Posterior vena cava (tissue), 2 donors: ENCODE measurements at regions not wholly inside any gene's neighbourhood (a gene's known extent, or its start where the extent isn't known, plus 50 kb on each side); places are given as distances from the start of the nearest gene placed in this dataset.
"Not testable (repeated sequence)": the region's sequence is repeated elsewhere in the genome, so short reads cannot be mapped to it uniquely, and the experiment has no call there.

ENCODE experiments used
- DNase-seq: peaks from one replicate; pipeline ENCODE4 v3.0.0-alpha.2; 2020; ENCODE audit warnings: low spot score
- intact Hi-C, 2 donors: fragments of 100-400 bp; cut with DNase I; formaldehyde crosslinking; loops; one replicate each; pipeline versions ENCODE4 v1.14.1 to v1.14.2; 2022 to 2023
- donor health status: DM: yes; HTN: yes; CAD: no.
- donor health status: DM: yes; HTN: yes; CAD: no.

DNA sequence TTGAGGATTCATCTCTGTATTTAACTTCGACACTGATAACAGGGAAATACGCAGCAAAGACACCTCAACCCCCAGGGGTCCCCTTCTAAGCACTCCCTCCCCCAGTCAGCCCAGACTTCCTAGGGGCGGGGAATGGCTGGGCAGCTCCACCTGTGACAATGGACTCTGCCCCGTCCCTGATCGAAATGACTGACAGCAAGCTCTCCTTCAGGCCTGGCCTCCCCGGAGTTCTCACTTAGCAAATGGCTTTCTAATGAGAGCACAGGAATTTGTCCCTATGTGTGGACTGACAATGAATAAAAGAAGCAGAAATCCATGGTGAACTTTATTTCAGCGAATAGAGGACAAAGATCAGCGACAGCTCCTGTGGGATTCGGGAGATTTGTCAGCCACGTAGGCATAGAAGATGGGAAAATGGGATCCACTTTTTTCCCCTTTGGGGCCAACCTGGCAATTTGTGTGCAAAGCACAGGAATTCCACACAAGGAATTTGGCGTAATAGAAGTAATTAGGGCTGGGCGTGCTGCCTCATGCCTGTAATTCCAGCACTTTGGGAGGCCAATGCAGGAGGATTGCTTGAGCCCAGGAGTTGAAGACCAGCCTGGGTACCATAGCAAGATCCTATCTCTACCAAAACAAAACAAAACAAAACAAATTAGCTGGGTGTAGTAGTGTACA lies 63.8 kb downstream of the TNFAIP2 start:
- no peak for DNase-seq
- intact Hi-C loops = loop anchor here in 1 of 2 donors (2.0 to 5.0 kb wide), 2 partner anchors 82 to 105 kb away; no protein-coding TSS in a partner anchor

DNA sequence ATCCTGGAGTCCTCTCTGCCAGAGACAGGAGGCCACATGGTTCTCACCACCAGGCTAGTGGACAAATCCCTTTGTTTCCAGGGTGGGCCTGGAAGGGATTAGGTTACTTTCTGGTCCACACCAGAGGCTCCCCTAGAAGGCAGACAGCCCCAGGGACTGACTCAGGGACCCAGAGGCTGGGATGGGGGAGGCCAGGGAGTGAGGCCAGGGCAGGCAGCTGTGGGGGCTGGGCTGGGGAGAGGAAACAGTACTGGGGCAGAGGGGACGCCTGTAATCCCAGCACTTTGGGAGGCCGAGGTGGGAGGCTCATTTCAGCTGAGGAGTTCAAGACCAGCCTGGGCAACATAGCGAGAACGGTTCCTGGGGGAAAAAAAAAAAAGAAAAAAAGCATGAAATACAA lies 64.7 kb downstream of the TNFAIP2 start:
- no peak for DNase-seq
- intact Hi-C loops = loop anchor here in 1 of 2 donors (2.0 to 5.0 kb wide), 2 partner anchors 83 to 104 kb away; no protein-coding TSS in a partner anchor

DNA sequence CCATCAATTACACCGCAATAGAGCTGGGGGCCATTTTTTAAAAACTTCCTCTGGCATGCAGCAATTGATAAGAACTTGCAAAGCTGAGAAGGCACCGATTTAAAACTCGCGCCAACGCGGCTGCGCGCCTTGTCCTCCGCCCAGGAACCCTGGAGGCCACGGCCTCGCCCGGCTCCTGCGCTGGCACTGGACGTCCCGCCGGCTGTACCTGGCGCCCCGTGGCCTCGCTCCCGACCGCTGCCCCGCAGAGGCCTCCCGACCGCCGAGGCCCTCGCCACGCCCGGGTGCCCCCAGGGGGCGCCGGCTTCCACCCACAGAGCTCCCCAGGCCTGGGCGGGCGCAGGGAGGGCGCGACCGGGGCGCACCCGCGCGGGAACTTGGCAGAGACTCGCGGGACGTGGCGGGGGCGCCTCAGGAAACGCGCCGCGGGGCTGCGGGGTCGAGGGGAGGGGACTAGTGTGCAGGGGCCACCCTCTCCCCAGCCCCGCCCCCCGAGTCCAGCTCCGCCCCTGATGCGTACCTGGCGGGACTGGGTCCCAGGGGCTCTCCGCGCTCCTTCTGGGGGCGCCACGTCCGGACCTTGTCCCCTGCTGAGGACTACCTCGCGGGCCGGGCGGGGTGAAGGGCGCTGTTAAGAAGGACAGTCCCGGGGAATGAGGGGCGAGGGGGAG lies 65.7 kb downstream of the TNFAIP2 start:
- intact Hi-C loops = loop anchor here in 1 of 2 donors (5.0 kb wide), 1 partner anchor 103 kb away; no protein-coding TSS in a partner anchor
- DNase-seq = no peak

DNA sequence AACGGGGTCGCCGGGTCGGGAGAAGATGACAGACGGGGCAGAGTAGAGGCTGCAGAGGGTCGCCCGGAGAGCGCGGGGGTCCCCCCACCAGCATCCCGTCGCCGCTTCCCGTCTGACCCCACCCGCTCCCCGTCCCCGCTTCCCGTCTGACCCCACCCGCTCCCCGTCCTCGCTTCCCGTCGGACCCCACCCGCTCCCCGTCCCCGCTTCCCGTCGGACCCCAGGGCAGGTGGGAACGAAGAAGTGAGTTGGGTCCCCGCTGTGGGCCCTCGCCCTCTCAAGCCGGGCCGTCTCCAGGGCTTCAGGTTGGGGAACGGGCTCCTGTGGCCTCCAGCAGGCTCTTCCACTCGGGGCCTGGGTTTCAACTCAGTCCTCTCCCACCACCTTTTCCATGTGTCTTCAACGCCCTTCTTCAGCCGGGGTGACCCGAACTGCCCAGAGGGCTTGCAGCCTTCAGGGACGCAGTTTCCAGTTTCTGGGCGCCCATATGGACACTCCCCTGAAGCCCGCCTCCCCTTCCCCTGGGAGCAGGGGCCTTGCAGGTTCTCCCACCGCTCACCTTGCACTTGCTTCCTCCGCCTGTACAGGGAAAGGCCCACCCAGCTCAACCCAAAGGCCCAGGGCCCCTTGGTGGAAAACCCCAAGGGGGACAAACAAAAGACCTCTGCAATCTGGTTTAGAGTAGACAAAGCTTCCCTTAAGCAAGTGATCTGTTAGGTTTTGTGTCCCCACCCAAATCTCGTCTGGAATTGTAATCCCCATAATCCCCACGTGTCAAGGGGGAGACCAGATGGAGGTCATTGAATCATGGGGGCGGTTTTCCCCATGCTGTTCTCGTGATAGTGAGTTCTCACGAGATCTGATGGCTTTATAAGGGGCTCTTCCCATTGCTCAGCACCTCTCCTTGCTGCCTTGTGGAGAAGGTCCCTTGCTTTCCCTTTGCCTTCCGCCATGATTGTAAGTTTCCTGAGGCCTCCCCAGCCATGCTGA lies 66.5 kb downstream of the TNFAIP2 start:
- intact Hi-C loops = loop anchor here in 1 of 2 donors (5.0 kb wide), 1 partner anchor 103 kb away; no protein-coding TSS in a partner anchor
- DNase-seq = no peak

DNA sequence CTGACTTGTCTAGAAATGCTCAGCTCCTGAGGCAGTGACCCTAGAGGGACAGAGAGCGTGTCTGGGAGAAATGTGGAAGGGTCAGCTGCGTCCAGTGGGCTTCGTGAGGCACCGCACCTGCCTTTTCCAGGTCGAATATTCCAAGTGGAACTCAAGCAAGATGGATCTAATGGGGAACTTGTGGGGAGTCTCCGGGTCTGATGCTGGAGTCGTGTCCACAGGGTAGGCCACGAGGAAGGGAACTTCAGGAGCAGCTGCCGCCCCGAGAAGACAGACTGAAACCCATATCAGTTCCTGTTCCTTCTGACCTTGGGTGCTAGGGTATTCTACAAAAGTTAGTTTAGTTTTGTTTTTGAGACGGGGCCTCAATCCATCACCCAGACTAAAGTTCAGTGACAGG lies 67.5 kb downstream of the TNFAIP2 start:
- intact Hi-C loops = no loop called here

DNA sequence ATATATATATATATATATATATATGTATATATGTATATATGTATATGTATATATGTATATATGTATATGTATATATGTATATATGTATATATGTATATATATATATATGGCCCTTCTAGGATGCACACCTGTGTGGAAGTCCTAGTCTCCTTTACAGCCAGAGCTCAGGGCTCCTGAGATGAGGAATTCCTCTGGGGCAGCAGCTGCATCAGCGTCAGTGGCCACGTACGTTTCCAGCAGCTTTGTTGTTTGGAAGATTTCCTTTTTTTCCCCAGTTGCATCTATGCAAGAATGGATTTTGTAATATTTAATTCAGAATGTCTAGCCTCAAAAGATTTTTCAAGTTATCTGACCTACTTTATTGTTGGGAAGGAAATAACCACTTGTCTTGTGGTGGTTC lies 68.6 kb downstream of the TNFAIP2 start:
- intact Hi-C loops = no loop called here
- no peak for DNase-seq

More for the DNA sequence above, 67.5 kb downstream of the TNFAIP2 start:
- DNase-seq = no peak

DNA sequence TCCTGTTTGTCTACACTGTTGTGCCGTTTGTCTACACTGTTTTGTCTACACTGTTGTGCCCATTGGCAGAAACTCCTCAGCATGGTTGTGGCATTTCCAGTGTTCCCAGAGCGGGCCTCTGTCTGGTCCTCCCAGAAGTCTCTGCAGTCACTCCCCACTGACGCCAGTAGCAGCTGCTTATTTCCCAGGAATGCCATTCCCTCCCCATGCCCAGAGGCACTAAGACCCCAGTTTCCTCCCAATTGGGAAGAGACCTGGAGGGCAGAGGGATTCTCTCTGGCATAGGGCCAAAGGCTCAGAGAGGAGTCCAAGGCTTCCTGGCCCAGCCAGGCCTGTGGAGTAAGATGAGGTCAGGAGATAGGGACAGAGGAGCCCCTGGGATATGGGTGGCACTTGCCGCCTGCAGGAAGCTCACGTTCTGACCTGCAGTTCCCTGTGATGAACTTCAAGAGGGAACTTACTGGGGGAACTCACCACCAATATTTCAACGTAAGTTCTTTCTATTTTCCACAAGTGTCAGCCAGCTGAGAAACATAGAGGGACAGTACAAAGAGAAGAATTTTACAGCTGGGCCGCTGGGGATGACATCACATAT lies 69.1 kb downstream of the TNFAIP2 start:
- intact Hi-C loops = no loop called here
- DNase-seq = no peak

DNA sequence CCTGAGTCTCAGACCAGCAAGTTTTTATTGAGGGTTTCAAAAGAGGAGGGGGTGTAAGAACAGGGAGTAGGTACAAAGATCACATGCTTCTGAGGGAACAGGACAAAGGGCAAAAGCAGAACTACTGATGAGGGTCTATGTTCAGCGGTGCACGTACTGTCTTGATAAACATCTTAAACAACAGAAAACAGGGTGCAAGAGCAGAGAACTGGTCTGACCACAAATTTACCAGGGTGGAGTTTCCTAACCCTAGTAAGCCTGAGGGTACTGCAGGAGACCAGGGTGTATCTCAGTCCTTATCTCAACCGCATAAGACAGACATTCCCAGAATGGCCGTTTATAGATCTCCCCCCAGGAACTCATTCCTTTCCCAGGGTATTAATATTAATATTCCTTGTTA lies 69.6 kb downstream of the TNFAIP2 start:
- DNase-seq, intact Hi-C loops: not testable (repeated sequence)

GRCh38 chr14:103193491-103193890 lies 70.2 kb downstream of the TNFAIP2 start:
- intact Hi-C loops, DNase-seq: not testable (repeated sequence)

DNA sequence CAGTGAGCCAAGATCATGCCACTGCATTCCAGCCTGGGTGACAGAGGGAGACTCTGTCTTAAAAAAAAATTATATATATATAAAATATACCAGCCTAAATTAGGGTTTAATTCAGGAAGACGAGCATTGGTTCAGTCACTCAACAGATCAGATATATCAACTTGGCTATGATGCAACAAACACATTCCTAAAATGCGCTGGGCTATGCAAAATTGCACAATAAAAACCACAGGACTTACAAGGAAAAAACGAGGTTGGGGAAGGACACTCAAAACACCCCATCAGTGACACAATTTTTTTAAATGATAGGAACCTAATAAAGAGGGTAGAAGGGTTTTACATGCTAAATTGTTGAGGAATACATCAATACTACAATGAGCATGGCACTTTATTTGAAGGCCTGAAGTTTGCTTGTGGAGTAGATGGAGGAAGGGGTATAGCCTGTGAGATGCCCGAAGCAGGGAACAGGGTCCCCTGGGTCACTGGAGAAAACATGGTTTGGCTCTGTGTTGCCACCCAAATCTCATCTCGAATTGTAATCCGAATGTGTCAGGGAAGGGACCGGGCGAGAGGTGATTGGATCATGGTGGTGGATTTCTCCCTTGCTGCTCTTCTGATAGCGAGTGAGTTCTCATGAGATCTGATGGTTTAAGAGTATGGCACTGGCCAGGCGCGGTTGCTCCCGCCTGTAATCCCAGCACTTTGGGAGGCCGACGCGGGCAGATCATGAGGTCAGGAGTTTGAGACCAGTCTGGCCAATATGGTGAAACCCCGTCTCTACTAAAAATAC lies 71.2 kb downstream of the TNFAIP2 start:
- intact Hi-C loops = no loop called here
- DNase-seq = no peak

- intact Hi-C loops = no loop called here
- DNase-seq = no peak
Measured at GRCh38 chr14:103195828-103196615, 72.8 kb downstream of the TNFAIP2 start.

GRCh38 chr14:103196716-103197115 lies 73.5 kb downstream of the TNFAIP2 start:
- intact Hi-C loops = no loop called here
- DNase-seq = no peak

DNA sequence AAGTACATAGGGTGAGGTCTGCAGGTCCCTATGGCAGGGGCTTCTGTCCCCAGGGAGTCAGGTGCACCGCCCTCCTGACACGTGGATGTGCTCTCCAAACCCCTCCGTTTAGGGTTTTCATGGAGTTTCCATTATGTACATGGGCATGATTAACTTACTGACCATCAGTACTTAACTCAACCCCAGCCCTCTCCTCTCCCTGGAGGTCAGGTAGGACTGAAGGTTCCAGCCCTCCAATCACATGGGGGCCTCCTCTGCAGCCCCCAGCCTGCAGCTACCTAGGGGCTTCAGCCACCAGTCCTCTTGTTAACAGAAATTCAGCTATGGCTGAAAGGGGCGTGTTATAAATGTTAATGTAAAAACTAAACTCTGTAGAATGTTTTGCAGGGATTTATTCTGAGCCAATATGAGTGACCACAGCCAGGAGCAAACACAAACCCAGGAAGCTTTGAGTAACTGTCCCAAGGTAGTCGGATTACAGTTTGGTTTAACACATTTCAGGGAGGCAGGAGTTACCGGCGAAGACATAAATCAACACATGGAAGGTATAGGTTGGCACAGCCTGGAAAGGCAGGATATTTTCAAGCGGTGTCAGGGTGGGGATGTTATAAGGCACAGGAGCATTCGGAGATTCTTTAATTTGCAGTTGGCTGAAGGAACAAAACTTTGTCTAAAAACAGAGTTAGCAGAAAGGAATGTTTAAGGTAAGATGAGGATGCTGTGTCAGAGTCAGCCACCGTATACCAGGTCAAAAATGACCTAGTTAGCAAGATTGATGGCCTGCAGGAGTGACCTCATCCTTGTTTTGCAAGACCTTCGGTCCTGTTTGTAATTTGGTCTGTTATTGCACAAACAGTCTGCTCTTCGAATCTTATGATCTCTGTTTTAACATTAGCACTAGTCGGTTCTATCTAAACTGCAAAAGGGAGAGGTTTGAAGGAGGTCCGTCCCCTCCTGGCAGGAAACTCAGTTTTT lies 75.2 kb downstream of the TNFAIP2 start:
- intact Hi-C loops = no loop called here
- DNase-seq = no peak

- intact Hi-C loops = no loop called here
Measured at GRCh38 chr14:103199124-103199523, 75.9 kb downstream of the TNFAIP2 start.

GRCh38 chr14:103201801-103202200 lies 78.5 kb downstream of the TNFAIP2 start:
- DNase-seq = no peak
- intact Hi-C loops = no loop called here

More at GRCh38 chr14:103199124-103199523, 75.9 kb downstream of the TNFAIP2 start:
- no peak for DNase-seq

DNA sequence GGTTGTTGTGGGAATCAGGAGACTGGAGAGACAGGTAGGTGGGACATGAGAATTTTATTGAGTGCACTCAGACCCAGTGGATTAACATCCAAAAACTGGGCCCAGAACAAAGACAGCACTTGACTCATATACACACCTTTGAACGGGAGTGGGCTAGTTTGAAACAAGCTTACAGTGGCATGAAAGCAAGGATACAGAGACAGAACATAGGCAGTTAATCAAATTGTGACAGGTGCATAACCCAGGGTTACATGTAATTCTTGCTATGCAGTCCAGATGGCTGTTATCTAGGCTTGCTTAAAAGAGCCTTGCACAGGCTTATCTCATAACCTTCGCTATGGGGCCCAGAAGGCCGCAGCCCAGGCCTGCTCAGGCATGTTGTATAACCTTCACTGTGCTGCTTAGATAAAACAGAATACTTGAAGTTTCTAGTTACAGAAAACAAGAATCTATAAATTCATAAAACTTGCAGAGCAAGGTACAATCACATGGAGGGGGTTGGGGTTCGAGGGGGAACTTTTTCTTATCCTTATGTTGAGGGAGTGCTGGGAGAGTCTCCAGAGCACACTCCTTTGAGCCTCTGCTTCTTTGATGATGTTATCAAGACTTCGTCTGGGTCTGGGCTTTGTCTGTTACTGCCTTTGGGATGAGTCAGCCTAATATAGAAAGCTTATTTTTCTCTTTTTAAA lies 81.7 kb downstream of the TNFAIP2 start:
- no peak for DNase-seq
- intact Hi-C loops = no loop called here
